ENCODE measurements at regions not wholly inside any gene's neighbourhood (a gene's known extent, or its start where the extent isn't known, plus 50 kb on each side); places are given as distances from the start of the nearest gene placed in this dataset.

- DNase-seq (ENCODE audit: low read depth, low spot score): no peak
- H3K4me3 ChIP-seq (ENCODE audit: low read length): no peak overlapping the region
These were observed 184.2 kb downstream of the ENGASE start for GRCh38 chr17:79258843-79259242.

GRCh38 chr17:79258041-79258440 lies 183.4 kb downstream of the ENGASE start:
- DNase-seq (ENCODE audit: low read depth, low spot score): no peak
- no peak overlapping the region for H3K4me3 ChIP-seq (ENCODE audit: low read length)

- DNase-seq (ENCODE audit: low read depth, low spot score): no peak
- H3K4me3 ChIP-seq (ENCODE audit: low read length): no peak overlapping the region
These were observed 181.4 kb downstream of the ENGASE start for GRCh38 chr17:79255926-79256585.

GRCh38 chr17:79255456-79255855 lies 180.8 kb downstream of the ENGASE start:
- no peak for DNase-seq (ENCODE audit: low read depth, low spot score)
- H3K4me3 ChIP-seq (ENCODE audit: low read length): no peak overlapping the region

- no peak for DNase-seq (ENCODE audit: low read depth, low spot score)
These were observed 180.4 kb downstream of the ENGASE start for GRCh38 chr17:79255046-79255445.

GRCh38 chr17:79252886-79253285 lies 178.3 kb downstream of the ENGASE start:
- no peak for DNase-seq (ENCODE audit: low read depth, low spot score)
- H3K4me3 ChIP-seq (ENCODE audit: low read length): no peak overlapping the region

More at GRCh38 chr17:79255046-79255445, 180.4 kb downstream of the ENGASE start:
- H3K4me3 ChIP-seq (ENCODE audit: low read length): no peak overlapping the region

GRCh38 chr17:79251824-79252223 lies 177.2 kb downstream of the ENGASE start:
- DNase-seq (ENCODE audit: low read depth, low spot score): no peak

GRCh38 chr17:79249929-79250521 lies 175.4 kb downstream of the ENGASE start:
- no peak for DNase-seq (ENCODE audit: low read depth, low spot score)
- no peak overlapping the region for H3K4me3 ChIP-seq (ENCODE audit: low read length)

More at GRCh38 chr17:79251824-79252223, 177.2 kb downstream of the ENGASE start:
- no peak overlapping the region for H3K4me3 ChIP-seq (ENCODE audit: low read length)

GRCh38 chr17:79248843-79249493 lies 174.3 kb downstream of the ENGASE start:
- no peak for DNase-seq (ENCODE audit: low read depth, low spot score)
- no peak overlapping the region for H3K4me3 ChIP-seq (ENCODE audit: low read length)

GRCh38 chr17:79246225-79247190 lies 171.9 kb downstream of the ENGASE start:
- no peak overlapping the region for H3K4me3 ChIP-seq (ENCODE audit: low read length)
- no peak for DNase-seq (ENCODE audit: low read depth, low spot score)

- no peak for DNase-seq (ENCODE audit: low read depth, low spot score)
- H3K4me3 ChIP-seq (ENCODE audit: low read length): no peak overlapping the region
These were observed 170.0 kb downstream of the ENGASE start for GRCh38 chr17:79244665-79245064.

GRCh38 chr17:79243996-79244395 lies 169.4 kb downstream of the ENGASE start:
- no peak for DNase-seq (ENCODE audit: low read depth, low spot score)
- no peak overlapping the region for H3K4me3 ChIP-seq (ENCODE audit: low read length)

GRCh38 chr17:79243603-79243990 lies 169.0 kb downstream of the ENGASE start:
- no peak for DNase-seq (ENCODE audit: low read depth, low spot score)
- no peak overlapping the region for H3K4me3 ChIP-seq (ENCODE audit: low read length)

- DNase-seq (ENCODE audit: low read depth, low spot score): peak; percentile 12
- no peak overlapping the region for H3K4me3 ChIP-seq (ENCODE audit: low read length)
These were observed 168.4 kb downstream of the ENGASE start for GRCh38 chr17:79242873-79243602.

GRCh38 chr17:79242393-79242792 lies 167.8 kb downstream of the ENGASE start:
- no peak for DNase-seq (ENCODE audit: low read depth, low spot score)
- H3K4me3 ChIP-seq (ENCODE audit: low read length): no peak overlapping the region

- no peak for DNase-seq (ENCODE audit: low read depth, low spot score)
These were observed 167.0 kb downstream of the ENGASE start for GRCh38 chr17:79241616-79242015.

GRCh38 chr17:79239205-79239604 lies 164.6 kb downstream of the ENGASE start:
- no peak for DNase-seq (ENCODE audit: low read depth, low spot score)
- H3K4me3 ChIP-seq (ENCODE audit: low read length): no peak overlapping the region

More at GRCh38 chr17:79241616-79242015, 167.0 kb downstream of the ENGASE start:
- H3K4me3 ChIP-seq (ENCODE audit: low read length): no peak overlapping the region

GRCh38 chr17:79237448-79238053 lies 162.9 kb downstream of the ENGASE start:
- no peak for DNase-seq (ENCODE audit: low read depth, low spot score)
- no peak overlapping the region for H3K4me3 ChIP-seq (ENCODE audit: low read length)

Measured in Jurkat, Clone E6-1 (cell line).